ENCODE measurements at regions not wholly inside any gene's neighbourhood (a gene's known extent, or its start where the extent isn't known, plus 50 kb on each side); places are given as distances from the start of the nearest gene placed in this dataset.

DNA sequence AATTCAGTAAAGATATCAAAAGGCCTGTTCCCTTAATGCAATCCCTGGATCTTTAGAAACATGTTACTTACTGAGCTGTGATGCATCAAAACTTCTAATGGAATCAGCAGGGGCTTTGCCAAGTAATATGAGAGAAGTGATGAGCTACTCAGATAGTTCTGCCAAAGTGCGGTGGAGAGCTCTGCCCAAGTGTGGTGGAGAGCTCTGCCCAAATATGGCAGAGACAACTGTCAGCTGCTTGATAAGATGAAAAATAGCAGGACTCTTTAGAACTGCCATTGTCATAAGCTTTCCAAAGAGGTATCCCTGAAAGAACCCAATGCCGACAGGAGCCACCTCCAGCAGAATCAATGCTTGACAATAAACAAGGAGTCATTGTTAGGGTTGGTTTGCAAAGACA, 167.9 kb upstream of the SLC39A10 start:
- TF ChIP-seq, protein P1, sequence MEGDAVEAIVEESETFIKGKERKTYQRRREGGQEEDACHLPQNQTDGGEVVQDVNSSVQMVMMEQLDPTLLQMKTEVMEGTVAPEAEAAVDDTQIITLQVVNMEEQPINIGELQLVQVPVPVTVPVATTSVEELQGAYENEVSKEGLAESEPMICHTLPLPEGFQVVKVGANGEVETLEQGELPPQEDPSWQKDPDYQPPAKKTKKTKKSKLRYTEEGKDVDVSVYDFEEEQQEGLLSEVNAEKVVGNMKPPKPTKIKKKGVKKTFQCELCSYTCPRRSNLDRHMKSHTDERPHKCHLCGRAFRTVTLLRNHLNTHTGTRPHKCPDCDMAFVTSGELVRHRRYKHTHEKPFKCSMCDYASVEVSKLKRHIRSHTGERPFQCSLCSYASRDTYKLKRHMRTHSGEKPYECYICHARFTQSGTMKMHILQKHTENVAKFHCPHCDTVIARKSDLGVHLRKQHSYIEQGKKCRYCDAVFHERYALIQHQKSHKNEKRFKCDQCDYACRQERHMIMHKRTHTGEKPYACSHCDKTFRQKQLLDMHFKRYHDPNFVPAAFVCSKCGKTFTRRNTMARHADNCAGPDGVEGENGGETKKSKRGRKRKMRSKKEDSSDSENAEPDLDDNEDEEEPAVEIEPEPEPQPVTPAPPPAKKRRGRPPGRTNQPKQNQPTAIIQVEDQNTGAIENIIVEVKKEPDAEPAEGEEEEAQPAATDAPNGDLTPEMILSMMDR (IDR thresholded peaks at IDR 0.05) = no peak
- no peak for TF ChIP-seq POLR2A (IDR thresholded peaks at IDR 0.05)

Measured in lower leg skin (tissue), 3 donors.